A673 (cell line): ENCODE measurements at regions not wholly inside any gene's neighbourhood (a gene's known extent, or its start where the extent isn't known, plus 50 kb on each side); places are given as distances from the start of the nearest gene placed in this dataset.

Source experiments
- EZH2 ChIP-seq: fragments of 200-600 bp; sonication (generic); IDR thresholded peaks from 2 replicates; pipeline ENCODE4 v1.6.1; 2017; ENCODE audit warnings: borderline replicate concordance, low read depth, mild to moderate bottlenecking, mixed read lengths, antibody characterized with exemption, low read length; ENCODE audit not compliant: poor library complexity, severe bottlenecking
- TF ChIP-seq, protein P1 (sequence below): fragments of 300-800, 200-600 bp; sonication (generic); conservative IDR thresholded peaks from 2 replicates; pipeline ENCODE4 v1.5.1; 2017; ENCODE audit warnings: low read depth, mild to moderate bottlenecking, antibody characterized with exemption, low read length, moderate library complexity, mixed read lengths

DNA sequence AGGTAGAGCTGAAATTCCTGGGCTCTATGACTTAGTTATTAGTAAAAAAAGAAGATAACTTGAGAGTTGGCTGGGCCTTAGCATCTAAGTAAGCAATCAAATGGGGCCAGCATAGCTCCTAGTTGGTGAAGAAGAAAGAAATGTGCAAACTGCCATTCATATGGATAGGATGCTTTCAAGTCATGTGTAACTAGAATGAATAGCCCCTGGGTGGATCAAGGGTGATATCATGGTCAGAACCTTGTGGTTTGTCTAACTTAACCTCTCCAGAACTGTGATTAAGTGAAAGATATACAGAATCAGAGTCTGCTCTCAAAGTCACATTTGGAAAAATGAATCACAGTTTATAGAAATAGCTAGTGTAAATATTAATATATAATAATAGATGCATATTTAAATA lies 198.7 kb upstream of the DTNA start:
- TF ChIP-seq, protein P1, sequence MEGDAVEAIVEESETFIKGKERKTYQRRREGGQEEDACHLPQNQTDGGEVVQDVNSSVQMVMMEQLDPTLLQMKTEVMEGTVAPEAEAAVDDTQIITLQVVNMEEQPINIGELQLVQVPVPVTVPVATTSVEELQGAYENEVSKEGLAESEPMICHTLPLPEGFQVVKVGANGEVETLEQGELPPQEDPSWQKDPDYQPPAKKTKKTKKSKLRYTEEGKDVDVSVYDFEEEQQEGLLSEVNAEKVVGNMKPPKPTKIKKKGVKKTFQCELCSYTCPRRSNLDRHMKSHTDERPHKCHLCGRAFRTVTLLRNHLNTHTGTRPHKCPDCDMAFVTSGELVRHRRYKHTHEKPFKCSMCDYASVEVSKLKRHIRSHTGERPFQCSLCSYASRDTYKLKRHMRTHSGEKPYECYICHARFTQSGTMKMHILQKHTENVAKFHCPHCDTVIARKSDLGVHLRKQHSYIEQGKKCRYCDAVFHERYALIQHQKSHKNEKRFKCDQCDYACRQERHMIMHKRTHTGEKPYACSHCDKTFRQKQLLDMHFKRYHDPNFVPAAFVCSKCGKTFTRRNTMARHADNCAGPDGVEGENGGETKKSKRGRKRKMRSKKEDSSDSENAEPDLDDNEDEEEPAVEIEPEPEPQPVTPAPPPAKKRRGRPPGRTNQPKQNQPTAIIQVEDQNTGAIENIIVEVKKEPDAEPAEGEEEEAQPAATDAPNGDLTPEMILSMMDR: no peak
- no peak for TF ChIP-seq EZH2
